NOMO-1 treated with DMSO at 0.1 percent for 48 hours (cell line): ENCODE measurements at regions not wholly inside any gene's neighbourhood (a gene's known extent, or its start where the extent isn't known, plus 50 kb on each side); places are given as distances from the start of the nearest gene placed in this dataset.
"Not testable (repeated sequence)": the region's sequence is repeated elsewhere in the genome, so short reads cannot be mapped to it uniquely, and the experiment has no call there.

ENCODE experiments used
- DNase-seq: peaks from one replicate; lab custom pipeline; 2025; ENCODE audit not compliant: unreplicated experiment; lab: John Stamatoyannopoulos, UW

DNA sequence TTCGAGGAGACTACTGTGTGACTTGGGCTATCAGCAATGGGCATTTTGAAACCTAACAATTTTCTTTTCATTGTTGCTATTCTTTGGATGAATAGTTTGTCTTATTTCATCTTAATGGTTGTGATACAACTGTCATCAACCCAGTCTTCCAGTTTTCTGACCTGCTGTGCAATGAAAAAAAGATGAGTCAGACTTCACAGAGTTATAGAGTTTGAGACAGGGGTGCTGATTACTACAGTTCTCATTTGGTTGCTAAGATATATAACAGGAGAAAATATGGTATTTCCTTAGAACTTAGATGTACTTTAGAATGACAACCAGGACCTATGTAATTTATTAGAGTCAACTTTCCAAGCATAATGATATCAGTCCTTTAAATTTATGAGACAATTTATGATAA, 564.4 kb upstream of the NUDT12 start:
- no peak for DNase-seq

DNA sequence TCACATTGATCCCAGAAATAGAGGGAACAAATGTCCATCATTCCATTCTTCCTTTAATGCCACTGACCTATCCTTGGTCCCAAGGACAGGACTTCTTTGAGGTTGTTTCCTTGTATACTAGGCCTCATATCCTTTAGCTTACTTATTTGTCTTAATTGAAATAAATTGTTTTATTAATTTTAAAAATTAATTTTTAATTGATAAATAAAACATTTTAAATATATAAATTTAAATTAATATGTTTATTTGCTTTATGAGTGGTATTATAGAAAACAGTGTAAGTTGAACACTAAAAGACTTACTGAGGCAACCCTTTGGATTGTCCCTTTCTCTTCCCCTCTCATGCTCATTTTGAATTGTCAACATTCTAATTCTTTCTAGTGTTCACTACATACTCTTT, 556.9 kb upstream of the NUDT12 start:
- DNase-seq: no peak

DNA sequence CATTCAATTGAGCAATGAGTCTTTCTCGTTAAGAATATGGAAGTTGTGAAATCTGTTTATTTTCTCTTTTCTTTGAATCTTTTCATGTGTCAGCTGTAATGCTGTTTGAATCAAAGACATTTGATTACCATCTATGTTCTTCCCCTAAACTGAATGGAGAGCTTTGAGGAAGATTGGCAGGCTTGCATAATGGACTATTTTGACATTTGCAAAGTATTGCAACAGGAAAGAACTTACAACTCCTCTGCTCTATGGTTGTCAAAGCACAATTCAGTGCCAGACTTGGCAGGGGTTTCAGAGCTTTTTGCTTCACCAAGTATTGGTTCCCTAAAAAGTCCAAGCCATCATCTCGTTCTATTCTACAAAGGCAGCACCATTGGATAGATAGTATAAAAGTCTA, 549.0 kb upstream of the NUDT12 start:
- DNase-seq: peak; percentile 86

DNA sequence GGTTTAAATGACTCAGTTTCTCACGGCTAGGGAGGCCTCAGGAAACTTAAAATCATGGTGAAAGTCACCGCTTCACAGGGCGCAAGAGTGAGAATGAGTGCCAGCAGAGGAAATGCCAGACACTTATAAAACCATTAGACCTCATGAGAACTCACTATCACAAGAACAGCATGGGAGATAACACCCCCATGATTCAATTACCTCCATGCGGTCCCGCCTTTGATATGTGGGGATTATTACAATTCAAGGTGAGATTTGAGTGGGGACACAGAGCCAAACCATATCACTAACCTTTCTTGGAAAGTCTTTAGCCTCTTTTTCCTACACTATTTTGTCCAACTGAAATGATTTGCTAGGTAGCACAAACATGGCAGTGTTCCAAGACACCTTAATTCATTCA, 533.9 kb upstream of the NUDT12 start:
- peak; percentile 24 for DNase-seq

DNA sequence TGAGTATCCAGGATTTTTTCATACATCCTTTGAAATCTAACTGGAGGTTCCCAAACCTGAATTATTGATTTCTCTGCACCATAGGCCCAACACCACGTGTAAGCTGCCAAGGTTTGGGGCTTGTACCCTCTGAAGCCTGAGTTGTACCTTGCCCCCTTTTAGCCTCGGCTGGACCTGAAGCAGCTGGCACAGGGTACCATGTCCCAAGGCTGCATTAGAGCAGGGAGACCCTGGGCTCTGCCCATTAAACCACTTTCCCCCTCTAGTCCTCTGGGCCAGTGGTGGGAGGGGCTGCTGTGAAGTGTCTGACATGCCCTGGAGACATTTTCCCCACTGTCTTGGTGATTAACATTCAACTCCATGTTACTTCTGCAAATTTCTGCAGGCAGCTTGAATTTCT, 532.9 kb upstream of the NUDT12 start:
- no peak for DNase-seq

DNA sequence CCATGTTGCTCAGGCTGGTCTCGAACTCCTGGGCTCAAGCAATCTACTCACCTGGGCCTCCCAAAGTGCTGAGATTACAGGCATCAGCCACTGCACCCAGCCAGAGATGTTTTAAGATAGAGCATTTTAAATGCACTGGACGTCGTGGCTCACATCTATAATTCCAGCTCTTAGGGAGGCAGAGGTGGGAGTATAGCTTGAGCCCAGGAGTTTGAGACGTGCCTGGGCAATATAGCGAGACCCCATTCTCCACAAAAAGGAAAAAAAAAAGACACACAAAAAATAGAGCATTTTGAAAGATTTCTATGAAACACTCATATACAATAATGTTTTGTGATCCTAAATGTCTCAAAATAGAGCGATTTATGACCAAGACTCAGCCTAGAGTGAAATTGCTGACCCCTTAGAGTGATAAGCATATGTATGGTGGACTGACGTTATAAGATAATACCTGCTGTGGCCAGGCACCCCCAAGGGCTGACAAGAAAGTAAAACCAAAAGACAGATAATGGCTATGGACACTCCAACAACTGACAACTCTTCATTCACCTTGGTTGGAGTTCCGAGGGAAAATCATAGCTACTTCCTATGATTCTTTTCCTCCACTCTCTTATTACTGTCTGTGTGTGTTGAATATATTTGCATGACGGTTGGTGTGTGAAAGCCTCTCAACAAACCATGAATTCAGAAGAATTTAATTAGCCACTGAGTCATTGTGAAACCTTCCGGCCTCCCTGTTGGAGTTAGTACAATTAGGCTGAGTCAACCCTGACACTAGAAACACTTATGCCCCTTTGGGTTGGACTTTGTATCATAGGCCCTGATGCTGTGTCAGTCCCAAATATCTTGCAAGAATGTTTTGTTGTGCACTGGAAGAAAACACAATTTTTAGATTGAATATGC, 526.5 kb upstream of the NUDT12 start:
- peak; percentile 81 for DNase-seq

DNA sequence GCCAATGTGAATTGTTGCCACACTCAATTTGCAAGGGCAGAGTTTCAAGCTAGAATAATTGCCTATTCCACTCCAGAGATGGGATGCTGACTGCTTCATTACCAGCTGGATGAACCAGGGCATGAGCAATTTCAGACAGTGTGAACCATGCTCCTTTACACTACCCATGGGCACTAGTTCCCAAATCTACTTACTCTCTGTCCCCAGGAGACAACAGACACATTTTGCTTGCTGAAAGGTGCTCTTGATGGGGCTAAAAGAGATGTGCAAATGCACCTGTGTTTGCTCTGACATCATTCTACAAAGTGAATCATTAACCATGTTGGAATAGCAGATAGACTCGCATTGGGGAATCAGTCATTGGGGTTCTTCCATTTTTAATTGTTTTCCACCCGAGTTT, 522.3 kb upstream of the NUDT12 start:
- no peak for DNase-seq

DNA sequence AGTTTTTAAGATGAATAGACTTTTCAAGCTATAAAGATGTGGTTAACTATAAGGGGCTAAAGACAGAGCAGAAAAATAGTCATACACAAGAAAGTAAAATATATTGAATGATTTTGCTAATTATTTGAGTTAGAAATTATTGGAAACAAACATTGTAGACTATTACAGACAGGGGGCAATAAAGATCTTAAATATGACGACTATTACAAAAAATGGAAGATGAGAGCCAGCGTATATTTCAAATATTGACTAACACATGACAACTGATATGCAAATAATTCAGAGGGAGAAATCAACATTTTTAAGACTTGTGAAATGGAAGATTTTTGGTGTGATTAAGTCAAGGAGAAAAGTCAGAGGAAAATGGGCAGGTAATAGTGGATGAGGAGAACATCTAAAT, 520.2 kb upstream of the NUDT12 start:
- no peak for DNase-seq

DNA sequence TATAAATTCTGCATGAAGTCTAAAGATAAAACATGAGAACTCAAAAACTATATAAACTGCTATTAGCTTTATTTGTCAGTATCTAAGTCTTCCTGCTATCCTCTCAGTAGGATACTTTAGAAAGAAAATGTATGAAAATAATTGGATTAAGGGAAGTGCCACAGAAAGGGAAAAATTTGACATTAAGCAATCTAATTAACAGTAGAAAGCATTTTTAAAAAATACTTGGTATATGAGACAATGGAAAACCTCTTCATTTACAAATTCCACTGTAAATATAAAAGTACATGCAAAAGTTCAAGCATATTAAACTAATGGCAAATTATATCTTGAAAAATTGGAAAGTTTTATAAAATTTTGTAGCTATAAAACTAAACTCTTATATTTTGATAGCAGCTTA, 518.6 kb upstream of the NUDT12 start:
- DNase-seq: no peak

DNA sequence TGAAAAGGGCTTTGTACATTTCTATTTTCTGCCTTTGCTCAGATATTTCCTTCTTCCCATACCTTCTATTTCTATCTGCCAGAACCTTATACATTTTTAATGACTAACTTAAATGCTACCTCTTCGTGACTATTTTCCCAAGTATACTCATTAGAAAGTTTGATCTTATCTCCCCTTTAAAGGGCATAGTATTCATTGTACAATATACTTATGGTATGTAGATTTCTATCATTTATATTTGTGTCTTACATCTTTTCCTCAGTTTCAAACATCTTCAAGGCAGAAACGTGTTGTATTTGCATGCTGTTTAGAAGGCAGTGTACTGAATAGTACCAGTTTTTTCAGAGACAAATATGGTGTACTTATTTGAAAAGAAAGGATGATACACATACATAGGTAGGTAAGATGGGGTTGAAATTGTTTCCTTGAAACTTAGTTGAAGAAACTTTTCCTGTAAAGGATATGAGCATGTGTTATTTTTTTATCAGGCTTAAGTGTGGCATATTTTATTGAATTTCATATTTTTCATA, 518.1 kb upstream of the NUDT12 start:
- no peak for DNase-seq

DNA sequence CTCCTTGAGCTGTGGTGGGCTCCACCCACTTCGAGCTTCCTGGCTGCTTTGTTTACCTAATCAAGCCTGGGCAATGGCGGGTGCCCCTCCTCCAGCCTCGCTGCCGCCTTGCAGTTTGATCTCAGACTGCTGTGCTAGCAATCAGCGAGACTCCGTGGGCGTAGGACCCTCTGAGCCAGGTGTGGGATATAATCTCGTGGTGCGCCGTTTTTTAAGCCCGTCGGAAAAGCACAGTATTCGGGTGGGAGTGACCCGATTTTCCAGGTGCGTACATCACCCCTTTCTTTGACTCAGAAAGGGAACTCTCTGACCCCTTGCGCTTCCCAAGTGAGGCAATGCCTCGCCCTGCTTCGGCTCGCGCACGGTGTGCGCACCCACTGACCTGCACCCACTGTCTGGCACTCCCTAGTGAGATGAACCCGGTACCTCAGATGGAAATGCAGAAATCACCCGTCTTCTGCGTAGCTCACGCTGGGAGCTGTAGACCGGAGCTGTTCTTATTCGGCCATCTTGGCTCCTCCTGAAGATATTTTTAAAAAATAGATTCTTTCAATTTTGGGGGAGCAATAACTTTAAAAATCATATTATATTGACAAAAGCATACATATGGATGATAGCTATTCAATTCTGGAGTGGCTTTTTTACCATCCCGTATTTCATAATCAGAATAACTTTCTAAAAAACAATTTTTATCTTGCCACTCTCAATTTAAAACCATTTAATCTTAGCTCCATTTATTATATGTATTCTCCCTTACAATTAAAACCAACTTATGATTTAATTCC, 517.5 kb upstream of the NUDT12 start:
- DNase-seq: not testable (repeated sequence)

DNA sequence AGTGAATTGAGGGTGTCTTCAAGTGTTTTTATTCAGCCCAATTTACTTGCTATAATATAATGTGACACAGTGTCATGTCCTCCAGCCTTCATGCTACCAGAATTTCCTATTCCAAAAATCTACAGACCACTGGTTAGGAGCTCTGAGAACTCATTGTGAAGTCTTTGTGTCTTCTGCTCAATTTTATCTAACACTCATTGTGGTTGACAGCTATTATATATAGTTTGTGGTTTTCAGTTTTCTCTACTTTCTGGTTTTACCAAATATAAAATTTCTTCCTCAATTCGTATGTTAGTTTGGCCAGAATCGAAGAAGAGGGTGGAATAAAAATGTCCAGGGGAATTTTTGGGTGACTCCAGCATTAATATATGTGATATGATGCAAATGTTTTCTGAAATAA, 509.3 kb upstream of the NUDT12 start:
- peak; percentile 11 for DNase-seq

DNA sequence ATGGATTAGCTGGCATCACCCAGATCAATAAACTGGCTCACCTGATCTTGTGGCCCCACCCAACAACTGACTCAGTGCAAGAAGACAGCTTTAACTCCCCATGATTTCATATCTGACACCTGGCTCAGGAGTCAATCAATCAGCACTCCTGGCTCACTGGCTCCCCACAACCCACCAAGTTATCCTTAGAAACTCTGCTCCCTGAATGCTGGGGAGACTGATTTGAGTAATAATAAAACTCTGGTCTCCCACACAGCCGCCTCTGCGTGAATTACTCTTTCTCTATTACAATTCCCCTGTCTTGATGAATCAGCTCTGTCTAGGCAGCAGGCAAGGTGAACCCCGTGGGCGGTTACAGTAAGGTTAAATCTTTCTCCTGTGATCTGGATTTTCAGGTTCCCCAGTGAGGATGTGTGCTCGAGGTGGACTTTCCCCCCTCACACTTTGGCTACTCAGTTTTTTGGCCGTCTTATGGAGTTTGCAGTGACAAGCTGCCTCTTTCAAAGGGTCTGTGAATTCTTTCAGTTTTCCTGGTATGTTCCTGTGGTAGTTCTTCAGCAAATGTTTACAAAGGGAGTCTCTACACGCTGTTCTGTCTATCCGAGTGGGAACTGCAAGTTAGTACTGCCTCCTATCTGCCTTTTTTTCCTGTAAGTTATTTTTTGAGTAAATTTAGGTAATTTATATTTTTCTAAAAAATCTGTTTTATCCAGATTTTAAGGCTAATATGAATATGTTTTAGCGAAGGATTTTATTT, 500.2 kb upstream of the NUDT12 start:
- DNase-seq: no peak

DNA sequence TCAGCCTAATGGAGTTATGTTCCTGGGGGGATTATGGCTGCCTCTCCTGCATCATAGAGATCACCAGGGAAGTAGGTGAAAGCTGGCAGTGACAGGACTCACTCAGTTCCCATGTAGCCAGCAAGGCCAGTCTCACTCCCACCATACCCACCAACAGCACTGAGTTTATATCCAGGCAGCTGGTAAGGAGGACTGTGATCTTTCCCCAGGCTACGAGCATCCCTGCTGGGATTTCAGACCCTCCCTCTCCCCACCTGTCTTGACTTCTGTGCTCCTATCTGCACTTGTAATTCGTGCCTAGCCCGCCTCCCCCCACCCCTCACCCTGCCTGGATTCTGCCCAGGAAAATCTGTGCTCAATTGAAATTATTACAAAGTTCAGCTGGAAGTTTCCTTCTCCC, 499.1 kb upstream of the NUDT12 start:
- DNase-seq: no peak

DNA sequence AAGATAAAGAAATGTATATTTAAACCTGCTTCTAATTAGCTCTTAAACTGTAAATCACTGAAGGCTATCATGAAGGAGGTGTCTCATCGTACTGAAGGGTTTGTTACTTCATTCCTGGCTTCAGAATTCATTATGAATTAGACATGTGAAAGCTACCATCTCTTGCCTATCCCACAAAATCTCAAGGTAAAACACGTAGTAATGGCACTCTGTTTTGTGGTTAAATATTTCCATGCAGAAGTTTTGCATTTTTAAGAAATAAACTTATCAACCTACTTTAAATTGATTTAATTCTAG, 490.7 kb upstream of the NUDT12 start:
- DNase-seq: no peak

DNA sequence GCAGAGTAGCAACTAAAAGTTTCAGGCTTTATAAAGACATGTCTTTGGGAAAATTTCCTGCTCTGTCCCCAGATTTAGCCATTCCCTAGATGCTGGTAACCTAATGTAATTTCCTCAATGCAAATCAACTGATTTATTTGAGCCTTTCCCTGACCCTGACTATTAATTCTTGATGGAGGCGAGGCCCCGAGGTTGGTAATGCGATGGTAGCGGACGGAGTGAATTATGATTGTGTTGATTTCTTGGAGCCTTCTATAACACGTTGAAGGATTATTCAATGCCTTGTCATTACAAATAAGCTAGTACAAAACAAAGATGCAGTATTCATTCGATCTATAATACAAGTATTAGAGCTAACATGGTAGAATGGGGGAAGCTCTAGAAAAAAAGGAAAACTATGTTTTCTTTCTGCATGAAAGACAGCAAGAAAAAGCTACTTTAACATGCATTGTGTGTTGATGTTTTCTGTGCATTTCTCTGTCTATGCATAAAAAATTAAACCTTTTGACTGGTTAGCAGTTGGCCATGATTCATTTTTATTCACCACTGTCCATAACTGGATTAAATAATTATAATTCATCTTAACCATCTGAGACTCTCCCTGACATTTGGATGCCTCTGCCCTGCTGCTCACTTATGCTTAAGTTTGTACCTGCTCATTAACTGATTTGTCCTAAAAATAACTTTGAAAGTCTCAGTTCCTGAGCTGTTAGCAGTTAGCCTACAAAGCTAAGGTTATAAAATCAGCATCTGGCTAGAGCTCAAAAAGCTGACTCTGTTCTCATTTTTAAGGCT, 490.2 kb upstream of the NUDT12 start:
- no peak for DNase-seq

DNA sequence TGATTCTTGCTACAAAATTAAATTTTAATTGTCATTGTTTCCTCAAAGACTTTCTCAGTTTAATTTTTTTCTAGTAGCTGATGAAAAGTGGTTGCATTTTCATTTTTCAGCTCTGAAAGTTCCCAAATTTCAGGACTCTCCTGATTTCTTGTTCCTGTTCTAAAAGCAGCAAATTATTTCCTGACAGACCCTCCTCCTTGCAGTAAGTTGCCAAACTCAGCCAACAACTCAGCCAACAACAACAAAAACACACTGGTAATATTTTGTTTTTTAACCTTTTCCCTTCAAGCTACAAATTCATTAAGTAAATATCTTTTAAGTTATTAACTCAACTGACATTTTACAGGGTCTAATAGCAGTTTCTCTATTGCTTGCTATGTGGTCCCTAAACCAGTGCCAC, 487.8 kb upstream of the NUDT12 start:
- DNase-seq: no peak

DNA sequence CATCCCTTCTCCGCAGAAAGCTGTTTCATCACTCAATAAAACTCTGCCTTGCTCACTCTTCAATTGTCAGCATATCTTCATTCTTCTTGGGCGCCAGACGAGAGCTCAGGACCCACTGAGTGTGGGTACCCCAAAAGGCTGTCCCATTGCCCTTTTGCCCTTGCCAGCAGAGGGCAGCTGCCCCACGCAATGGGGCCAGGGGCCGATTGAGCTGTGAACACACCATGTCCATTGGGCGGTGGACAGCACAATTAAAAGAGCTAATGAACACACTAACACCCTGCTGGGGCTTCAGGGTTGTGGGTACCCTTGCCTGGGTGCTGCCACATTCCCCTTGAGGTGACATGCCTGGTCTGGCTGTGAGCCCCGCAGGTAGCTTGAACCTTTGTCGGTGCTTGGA, 487.2 kb upstream of the NUDT12 start:
- DNase-seq: no peak

DNA sequence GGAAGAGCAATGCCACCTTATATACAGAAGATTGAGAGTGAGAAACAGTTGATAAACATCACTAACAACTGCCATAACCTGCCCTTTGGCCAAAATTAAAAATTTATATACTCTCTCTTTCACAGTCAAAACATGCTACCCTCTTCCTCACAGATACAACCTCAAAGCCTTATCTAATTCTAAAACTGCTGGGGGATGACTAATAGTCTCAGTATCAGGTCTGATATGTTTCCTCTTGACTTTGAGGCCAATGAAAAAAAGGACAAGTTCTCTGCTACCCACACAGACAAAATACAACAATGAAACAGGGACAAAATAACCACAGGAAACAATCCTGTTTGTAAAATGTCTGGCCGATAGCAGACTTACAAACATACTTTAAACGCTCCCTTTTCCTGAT, 485.6 kb upstream of the NUDT12 start:
- no peak for DNase-seq

DNA sequence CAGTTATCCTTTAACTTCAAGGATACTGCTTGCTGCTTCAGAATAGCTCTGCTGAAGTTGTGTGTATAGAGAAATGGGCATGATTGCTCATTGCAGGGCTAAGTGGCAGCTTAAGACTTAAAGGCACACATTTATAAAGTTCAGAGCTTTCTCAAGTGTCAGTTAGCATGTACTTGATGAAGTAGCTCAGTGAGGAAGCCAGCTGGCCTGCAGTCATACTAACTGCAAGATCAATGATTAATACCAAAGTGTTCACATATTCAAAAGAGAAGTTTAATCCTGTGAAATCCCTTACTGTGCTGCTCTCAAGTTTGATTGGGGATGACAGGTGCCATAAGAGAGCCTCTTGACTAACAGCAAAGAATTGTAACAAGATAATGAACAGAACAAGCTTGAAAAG, 483.4 kb upstream of the NUDT12 start:
- no peak for DNase-seq

DNA sequence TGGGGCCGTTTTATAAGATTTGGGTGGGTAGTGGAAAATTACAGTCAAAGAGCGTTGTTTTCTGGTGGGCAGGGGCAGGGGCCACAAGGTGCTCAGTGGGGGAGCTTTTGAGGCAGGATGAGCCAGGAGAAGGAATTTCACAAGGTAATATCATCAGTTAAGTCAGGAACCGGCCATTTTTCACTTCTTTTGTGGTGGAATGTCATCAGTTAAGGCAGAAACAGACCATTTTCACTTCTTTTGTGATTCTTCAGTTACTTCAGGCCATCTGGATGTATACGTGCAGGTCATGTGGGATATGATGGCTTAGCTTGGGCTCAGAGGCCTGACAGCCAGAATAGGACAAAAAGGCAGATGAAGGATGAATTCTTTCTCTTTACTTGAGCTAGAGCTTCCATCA, 477.3 kb upstream of the NUDT12 start:
- DNase-seq: not testable (repeated sequence)
